B cell (primary cell): ENCODE measurements at regions not wholly inside any gene's neighbourhood (a gene's known extent, or its start where the extent isn't known, plus 50 kb on each side); places are given as distances from the start of the nearest gene placed in this dataset.
"Not testable (repeated sequence)": the region's sequence is repeated elsewhere in the genome, so short reads cannot be mapped to it uniquely, and the experiment has no call there.

ENCODE experiments used
- CTCF ChIP-seq: fragments of 200-600 bp; IDR thresholded peaks from one replicate; pipeline ENCODE4 v1.8.0; 2022; ENCODE audit warnings: antibody characterized with exemption, mild to moderate bottlenecking
- EZH2 ChIP-seq: IDR thresholded peaks from 2 replicates; pipeline ENCODE4 v1.6.1; 2012; ENCODE audit warnings: borderline replicate concordance, low read depth, mild to moderate bottlenecking, moderate library complexity, low read length; ENCODE audit not compliant: insufficient read depth, poor library complexity, severe bottlenecking

DNA sequence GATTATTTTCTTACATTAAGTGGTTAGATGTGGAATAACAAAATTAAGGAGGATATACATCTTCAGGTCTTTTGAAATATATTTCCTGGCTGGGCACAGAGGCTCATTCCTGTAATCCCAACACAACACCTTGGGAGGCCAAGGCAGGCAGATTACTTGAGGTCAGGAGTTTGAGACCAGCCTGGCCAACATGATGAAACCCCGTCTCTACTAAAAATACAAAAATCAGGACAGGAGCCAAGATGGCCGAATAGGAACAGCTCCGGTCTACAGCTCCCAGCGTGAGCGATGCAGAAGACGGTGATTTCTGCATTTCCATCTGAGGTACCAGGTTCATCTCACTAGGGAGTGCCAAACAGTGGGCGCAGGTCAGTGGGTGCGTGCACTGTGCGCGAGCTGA, 95.6 kb upstream of the SPAG17 start:
- TF ChIP-seq CTCF, EZH2: not testable (repeated sequence)
